Epithelial cell of esophagus (primary cell): ENCODE measurements at regions not wholly inside any gene's neighbourhood (a gene's known extent, or its start where the extent isn't known, plus 50 kb on each side); places are given as distances from the start of the nearest gene placed in this dataset.
"Not testable (repeated sequence)": the region's sequence is repeated elsewhere in the genome, so short reads cannot be mapped to it uniquely, and the experiment has no call there.

Source experiments
- DNase-seq: peaks from one replicate; pipeline ENCODE4 v3.0.0; 2010; ENCODE audit warnings: low read depth
- H3K4me3 ChIP-seq: 2 replicates; pipeline ENCODE4 v1.5.1; 2011; ENCODE audit warnings: mild to moderate bottlenecking, low read length, control low read depth
- CTCF ChIP-seq: IDR thresholded peaks from 2 replicates; pipeline ENCODE4 v1.5.1; 2011; ENCODE audit warnings: low read depth, mild to moderate bottlenecking, low read length, control low read depth, inconsistent platforms; ENCODE audit not compliant: insufficient read depth; ENCODE audit errors: missing control alignments

- TF ChIP-seq CTCF = no peak
- H3K4me3 ChIP-seq = no peak overlapping the region
- DNase-seq = no peak
Observed at GRCh38 chr4:79575709-79576428, 167.8 kb upstream of the GK2 start.

GRCh38 chr4:79574741-79575451, 166.9 kb upstream of the GK2 start:
- no peak overlapping the region for H3K4me3 ChIP-seq
- DNase-seq = no peak
- TF ChIP-seq CTCF = no peak

GRCh38 chr4:79563219-79563618, 155.2 kb upstream of the GK2 start:
- no peak for TF ChIP-seq CTCF
- H3K4me3 ChIP-seq = no peak overlapping the region
- no peak for DNase-seq

GRCh38 chr4:79561751-79562150, 153.7 kb upstream of the GK2 start:
- H3K4me3 ChIP-seq = no peak overlapping the region
- TF ChIP-seq CTCF = no peak
- no peak for DNase-seq

- H3K4me3 ChIP-seq, DNase-seq: not testable (repeated sequence)
Observed at GRCh38 chr4:79559398-79559797, 151.4 kb upstream of the GK2 start.

- no peak for TF ChIP-seq CTCF
- DNase-seq = no peak
- H3K4me3 ChIP-seq = no peak overlapping the region
Observed at GRCh38 chr4:79552311-79552710, 144.3 kb upstream of the GK2 start.

- no peak overlapping the region for H3K4me3 ChIP-seq
- no peak for TF ChIP-seq CTCF
- DNase-seq = no peak
Observed at GRCh38 chr4:79551555-79551954, 143.5 kb upstream of the GK2 start.
